Activated T-cell treated with anti-CD3 and anti-CD28 coated beads for 48 hours (primary cell): ENCODE measurements at regions not wholly inside any gene's neighbourhood (a gene's known extent, or its start where the extent isn't known, plus 50 kb on each side); places are given as distances from the start of the nearest gene placed in this dataset.
"Not testable (repeated sequence)": the region's sequence is repeated elsewhere in the genome, so short reads cannot be mapped to it uniquely, and the experiment has no call there.

Source experiments
- DNase-seq: peaks from one replicate; pipeline ENCODE4 v3.0.0-alpha.2; 2020; ENCODE audit warnings: low read depth

GRCh38 chr14:44453433-44454171 lies 53.5 kb downstream of the FSCB start:
- DNase-seq, result no peak

GRCh38 chr14:44450232-44450631 lies 56.9 kb downstream of the FSCB start:
- DNase-seq, result not testable (repeated sequence)

- DNase-seq, result no peak
Measured at GRCh38 chr14:44449680-44450079, 57.4 kb downstream of the FSCB start.

- no peak for DNase-seq
Measured at GRCh38 chr14:44448951-44449358, 58.1 kb downstream of the FSCB start.

- no peak for DNase-seq
Measured at GRCh38 chr14:44446965-44447364, 60.1 kb downstream of the FSCB start.

DNA sequence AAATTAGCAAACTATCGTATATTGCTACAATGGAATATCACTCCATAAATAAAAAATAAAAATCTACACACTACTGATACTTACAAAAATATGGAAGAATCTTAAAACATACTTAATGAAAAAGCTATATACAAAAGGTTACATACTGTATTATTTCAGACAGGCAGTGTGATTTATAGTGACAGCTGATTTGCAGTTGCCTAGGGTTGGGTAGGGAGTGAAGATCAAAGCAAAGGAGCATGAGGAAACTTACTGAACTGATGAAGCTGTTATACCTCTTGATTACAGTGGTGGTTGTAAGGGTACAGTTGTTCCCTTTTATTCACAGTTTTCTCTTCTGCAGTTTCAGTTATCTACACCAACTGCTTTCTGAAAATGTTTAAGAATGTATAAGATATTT lies 62.6 kb downstream of the FSCB start:
- DNase-seq, result no peak

- DNase-seq, result no peak
Measured at GRCh38 chr14:44438936-44439335, 68.1 kb downstream of the FSCB start.

DNA sequence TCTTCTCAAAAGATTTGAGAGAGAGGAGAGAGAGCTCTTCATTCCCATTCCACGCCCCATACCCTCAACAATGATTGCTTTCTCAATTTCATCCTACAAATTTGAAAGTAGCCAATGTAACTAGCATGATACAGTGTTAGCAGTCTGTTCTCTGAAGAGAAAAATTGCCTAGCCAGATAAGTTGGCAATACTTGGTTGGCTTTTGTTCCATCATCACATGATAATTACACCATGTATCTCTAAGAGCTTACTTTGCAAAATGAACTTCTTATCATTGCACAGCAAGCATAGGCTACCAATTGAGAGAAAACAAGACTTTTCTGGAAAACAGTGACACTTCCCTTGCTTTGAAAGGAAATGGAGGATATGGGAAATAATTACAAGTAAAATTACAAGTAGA lies 68.9 kb downstream of the FSCB start:
- no peak for DNase-seq

DNA sequence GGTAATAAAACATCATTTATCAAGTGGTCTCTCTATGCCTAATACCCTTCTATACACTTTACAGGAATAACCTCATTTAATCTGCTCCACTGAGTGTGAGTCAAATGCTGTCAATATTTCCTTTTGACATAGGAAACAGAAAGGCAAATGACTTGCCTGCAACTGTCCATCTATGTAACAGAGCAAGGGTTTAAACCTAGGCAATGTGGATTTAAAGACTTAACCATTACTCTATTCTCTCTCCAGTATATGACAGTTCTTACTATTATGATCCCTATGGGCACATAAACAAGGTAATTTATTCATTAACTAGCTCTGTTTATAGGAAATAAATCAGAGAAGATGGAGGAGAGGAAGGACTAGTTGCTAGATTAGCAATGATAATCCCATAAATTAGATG lies 70.6 kb downstream of the FSCB start:
- no peak for DNase-seq

DNA sequence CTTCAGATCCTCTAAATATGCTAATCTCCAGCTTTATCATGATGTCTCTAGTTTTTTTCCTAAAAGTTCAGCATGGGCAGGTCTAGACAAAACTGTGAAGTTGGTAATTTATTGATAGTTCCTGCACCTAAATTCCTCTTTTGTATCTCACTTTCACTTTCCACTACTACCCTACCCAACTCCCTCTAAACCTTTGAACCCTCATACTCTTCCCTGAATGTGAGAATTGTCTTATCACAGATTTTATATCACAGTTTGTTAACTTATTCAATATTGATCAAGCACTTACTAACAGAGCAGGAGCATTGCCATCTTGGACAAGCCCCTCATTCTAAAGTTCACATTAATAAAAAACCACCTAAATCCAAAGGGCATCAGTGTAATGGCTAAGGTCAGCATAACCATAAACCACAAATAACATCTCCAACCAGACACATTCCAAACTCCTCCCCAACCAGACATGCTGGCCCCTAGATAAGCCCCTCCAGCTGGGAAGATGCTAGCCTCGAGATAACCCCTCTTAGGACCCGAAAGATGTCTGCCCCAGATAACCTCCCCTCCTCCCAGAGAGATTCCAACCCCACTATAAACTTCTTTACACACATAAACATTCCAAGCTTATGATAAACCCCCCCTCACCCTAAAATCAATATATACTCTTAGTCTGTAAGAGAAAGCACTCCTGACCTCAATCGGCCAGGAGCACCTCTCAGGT lies 78.7 kb downstream of the FSCB start:
- no peak for DNase-seq

- no peak for DNase-seq
Measured at GRCh38 chr14:44422699-44423098, 84.4 kb downstream of the FSCB start.

- no peak for DNase-seq
Measured at GRCh38 chr14:44420226-44420625, 86.9 kb downstream of the FSCB start.

- DNase-seq, result no peak
Measured at GRCh38 chr14:44418856-44419255, 88.2 kb downstream of the FSCB start.

- DNase-seq, result no peak
Measured at GRCh38 chr14:44417809-44418208, 89.3 kb downstream of the FSCB start.

GRCh38 chr14:44414646-44415045 lies 92.4 kb downstream of the FSCB start:
- no peak for DNase-seq

DNA sequence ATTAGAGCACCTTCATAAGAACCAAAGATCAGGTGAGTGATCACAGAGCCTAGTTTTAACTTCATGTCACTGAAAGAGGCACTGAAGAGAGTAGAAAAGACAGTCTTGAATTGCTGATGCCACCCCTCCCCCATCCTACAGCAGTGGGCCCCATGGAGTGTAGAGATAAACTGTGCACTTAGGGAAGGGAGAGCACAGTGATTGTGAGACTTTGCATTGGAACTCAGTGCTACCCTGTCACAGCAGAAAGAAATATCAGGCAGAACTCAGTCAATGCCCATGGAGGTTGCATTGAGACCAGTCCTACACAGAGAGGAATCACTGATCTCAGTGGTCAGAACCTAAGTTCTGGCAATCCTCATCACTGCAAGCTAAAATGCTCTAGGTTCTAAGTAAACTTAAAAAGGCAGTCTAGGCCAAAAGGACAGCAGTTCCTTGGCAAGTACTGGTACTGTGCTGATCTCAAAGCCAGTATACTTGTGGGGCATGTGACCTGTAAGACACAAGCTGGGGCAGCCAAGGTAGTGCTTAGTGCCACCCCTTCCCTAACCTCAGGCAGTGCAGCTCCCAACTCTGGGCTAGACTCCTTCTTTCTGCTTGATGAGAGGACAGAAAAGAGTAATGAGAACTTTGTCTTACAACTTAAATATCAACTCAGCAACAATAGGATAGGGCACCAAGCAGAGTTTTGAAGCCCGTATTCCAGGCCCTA lies 94.1 kb downstream of the FSCB start:
- no peak for DNase-seq

DNA sequence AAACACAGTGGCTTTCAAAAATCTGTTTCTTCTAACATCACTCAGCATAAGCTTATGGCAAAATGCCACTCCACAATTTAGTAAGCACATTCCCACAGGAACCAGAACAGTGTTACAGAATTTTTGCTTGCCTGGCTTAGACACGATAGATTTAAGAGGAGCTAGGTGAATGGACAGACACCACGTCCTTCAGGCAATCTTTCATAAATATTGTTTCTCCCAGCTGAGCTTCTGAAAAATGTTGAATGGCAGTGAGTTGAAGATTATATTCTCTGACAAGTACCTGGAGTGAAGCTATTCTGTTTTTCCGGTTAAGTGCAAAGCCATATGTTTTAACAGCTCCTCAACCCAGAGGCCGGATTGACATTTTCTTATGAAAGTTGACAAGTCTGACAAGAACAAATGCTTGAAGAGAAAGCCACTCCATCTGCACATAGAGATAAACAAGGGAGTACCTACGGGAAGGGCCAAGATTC lies 102.0 kb downstream of the FSCB start:
- no peak for DNase-seq

- no peak for DNase-seq
Measured at GRCh38 chr14:44404599-44404998, 102.5 kb downstream of the FSCB start.

GRCh38 chr14:44404036-44404435 lies 103.0 kb downstream of the FSCB start:
- no peak for DNase-seq

- no peak for DNase-seq
Measured at GRCh38 chr14:44403193-44403592, 103.9 kb downstream of the FSCB start.

DNA sequence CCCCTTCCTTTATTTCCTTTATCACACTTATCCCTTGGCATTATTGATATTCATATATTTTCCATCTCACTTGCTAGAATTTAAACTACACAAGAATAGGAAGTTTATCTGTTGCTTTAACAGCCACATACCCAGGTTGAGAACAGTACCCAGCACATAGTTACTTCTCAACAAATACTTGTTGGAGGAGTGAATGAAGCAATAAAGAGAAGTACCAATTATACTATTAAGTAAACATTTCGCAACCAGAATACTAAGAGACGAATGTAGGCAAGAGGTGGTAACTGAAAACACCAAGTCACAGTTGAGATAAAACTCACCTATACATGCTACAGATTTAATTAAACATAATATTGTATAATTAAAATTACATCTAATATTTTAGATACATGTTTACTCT lies 110.9 kb downstream of the FSCB start:
- no peak for DNase-seq

DNA sequence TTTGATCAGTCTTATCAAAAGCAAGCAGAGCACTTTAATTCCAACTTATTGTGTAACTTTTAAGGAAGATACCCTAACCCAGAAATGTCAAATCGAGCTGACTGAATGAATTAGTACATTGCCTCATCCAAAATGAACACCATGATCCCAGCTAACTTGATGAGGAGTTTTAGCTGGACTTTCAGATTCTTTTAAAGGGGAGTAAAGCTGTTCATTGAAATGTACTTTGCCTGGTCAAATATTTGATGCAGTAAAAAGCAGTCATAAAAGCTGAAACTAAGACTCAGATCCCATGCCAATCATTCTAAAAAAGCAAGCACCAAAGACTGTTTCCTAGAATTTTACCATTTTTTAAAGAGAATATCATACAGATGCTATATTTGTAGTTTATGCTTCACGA lies 114.1 kb downstream of the FSCB start:
- DNase-seq, result no peak

DNA sequence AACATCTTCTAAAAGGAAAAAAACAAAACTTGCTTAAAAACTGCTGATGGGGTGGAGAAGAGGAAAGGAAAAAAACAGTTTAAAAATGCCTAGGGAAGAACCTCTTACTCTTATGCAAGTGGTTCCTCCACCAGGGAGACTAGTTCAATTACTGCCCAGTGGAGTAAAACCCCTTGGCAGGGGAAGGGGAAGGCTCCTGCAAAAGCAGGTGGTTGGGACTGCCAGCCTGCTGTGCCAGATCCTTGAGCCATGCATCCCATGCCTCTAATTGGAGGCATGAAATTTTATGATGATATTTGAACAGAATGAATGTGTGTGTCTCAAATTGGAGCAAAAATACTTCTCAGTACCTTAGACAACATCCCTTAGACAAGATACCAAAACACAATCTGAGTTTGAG lies 118.8 kb downstream of the FSCB start:
- no peak for DNase-seq
